Panc1 (cell line): ENCODE measurements at regions not wholly inside any gene's neighbourhood (a gene's known extent, or its start where the extent isn't known, plus 50 kb on each side); places are given as distances from the start of the nearest gene placed in this dataset.

Experiments
- ATAC-seq: fragments of 200-7000 bp; cut with Tn5 transposase; 2 replicates; pipeline ENCODE4 v1.9.1; 2020; ENCODE audit warnings: mild to moderate bottlenecking, moderate library complexity
- BruUV-seq: library from RNA; stranded (reverse); fragments of 400-500 nt; replicated peaks from 2 replicates; lab custom pipeline; 2021; lab: Mats Ljungman, UMichigan
- CTCF ChIA-PET: fragments of 300-600 bp; sonication (Branson Sonifier 250); formaldehyde crosslinking; loops from one replicate; lab custom pipeline; 2022; ENCODE audit warnings: antibody characterized with exemption; lab: Charles Lee
- POLR2A ChIA-PET: fragments of 300-600 bp; sonication (Branson Sonifier 250); formaldehyde crosslinking; loops from one replicate; lab custom pipeline; 2022; ENCODE audit warnings: antibody characterized with exemption; lab: Charles Lee
- DNase-seq: peaks from one replicate; pipeline ENCODE4 v3.0.0-alpha.2; 2010; ENCODE audit warnings: low read depth, low spot score
- H3K27ac ChIP-seq: 2 replicates; pipeline ENCODE4 v1.5.1; 2011; ENCODE audit warnings: mild to moderate bottlenecking, low read length, inconsistent platforms
- H3K27me3 ChIP-seq: fragments of 200-500 bp; sonication (Bioruptor generic); 2 replicates; pipeline ENCODE4 v1.6.0; 2014; ENCODE audit warnings: low read length, inconsistent platforms; ENCODE audit not compliant: control insufficient read depth, insufficient read depth
- H3K36me3 ChIP-seq: fragments of 200-500 bp; sonication (Bioruptor generic); 2 replicates; pipeline ENCODE4 v1.5.1; 2014; ENCODE audit warnings: inconsistent platforms, mild to moderate bottlenecking, low read length, moderate library complexity; ENCODE audit not compliant: control insufficient read depth, insufficient read depth
- H3K4me1 ChIP-seq: 2 replicates; pipeline ENCODE4 v1.5.1; 2011; ENCODE audit warnings: inconsistent platforms, mild to moderate bottlenecking, low read length, moderate library complexity; ENCODE audit not compliant: control insufficient read depth, insufficient read depth
- H3K4me3 ChIP-seq, 2 experiments: 2 replicates each; pipeline ENCODE4 v1.5.1; 2011 to 2012; ENCODE audit warnings: low read depth in 2 of 2, low read length in 2 of 2, mild to moderate bottlenecking in 2 of 2, inconsistent platforms in 1 of 2, moderate library complexity in 1 of 2
- H3K9me3 ChIP-seq: fragments of 200-500 bp; sonication (Bioruptor generic); 2 replicates; pipeline ENCODE4 v1.5.1; 2014; ENCODE audit warnings: low read depth, mild to moderate bottlenecking, inconsistent platforms, low read length, moderate library complexity; ENCODE audit not compliant: control insufficient read depth, insufficient read depth
- POLR2AphosphoS5 ChIP-seq: IDR thresholded peaks from 2 replicates; pipeline ENCODE4 v1.6.1; 2012; ENCODE audit warnings: mild to moderate bottlenecking, low read depth, low read length, moderate library complexity
- REST ChIP-seq, 2 experiments: IDR thresholded peaks; 2 replicates each; pipeline ENCODE4 v1.6.1; 2011 to 2012; ENCODE audit warnings: low read depth in 2 of 2, control low read depth in 1 of 2, low read length in 1 of 2, mild to moderate bottlenecking in 1 of 2, moderate library complexity in 1 of 2; ENCODE audit not compliant: insufficient read depth in 1 of 2
- SIN3A ChIP-seq: IDR thresholded peaks from 2 replicates; pipeline ENCODE4 v1.6.1; 2012; ENCODE audit warnings: low read depth, mild to moderate bottlenecking, low read length, moderate library complexity, borderline replicate concordance; ENCODE audit not compliant: insufficient read depth
- TCF7L2 ChIP-seq: IDR thresholded peaks from 2 replicates; pipeline ENCODE4 v1.6.1; 2011; ENCODE audit warnings: mild to moderate bottlenecking, low read depth, low read length, inconsistent platforms
- in situ Hi-C: cut with HindIII; loops from 2 replicates; pipeline ENCODE4 v1.10.0; 2016; ENCODE audit warnings: low sequenced_read_pairs, low pct_unique_long_range_greater_than_20kb
- intact Hi-C: fragments of 100-400 bp; cut with micrococcal nuclease; formaldehyde crosslinking; loops from one replicate; pipeline ENCODE4 v1.10.0; 2022; ENCODE audit not compliant: unreplicated experiment
- TF ChIP-seq, protein P1 (sequence below): fragments of 450-650 bp; IDR thresholded peaks from 2 replicates; pipeline ENCODE4 v1.5.1; 2017; ENCODE audit warnings: mild to moderate bottlenecking

DNA sequence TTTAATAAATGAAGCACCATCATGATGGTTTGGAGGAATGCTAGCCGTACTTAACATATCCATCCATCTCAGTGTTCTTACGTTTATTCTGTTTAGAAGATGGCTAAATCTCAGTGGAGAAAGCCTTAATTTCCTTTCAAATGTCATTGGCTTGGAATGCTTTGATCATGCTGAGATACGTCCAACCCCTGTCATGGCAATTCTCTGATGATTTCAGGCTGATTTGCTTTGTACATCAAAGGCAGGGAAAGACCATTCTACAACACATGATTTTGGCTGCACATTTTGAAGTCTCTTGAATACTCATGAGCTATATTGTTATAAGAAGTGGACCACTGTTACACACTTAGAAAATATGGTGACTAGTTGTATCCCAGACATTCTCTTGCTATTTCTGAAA is 1048.4 kb downstream of the MAT2B start:
- H3K27ac ChIP-seq: no peak overlapping the region
- no peak for DNase-seq
- intact Hi-C loops (no loop called here), in situ Hi-C loops (no loop called here)
- H3K9me3 ChIP-seq: no peaks in the 10 kb centered on the region
- no peak overlapping the region for H3K4me3 ChIP-seq
- no peak for ATAC-seq
- H3K4me1 ChIP-seq: no peaks in the 10 kb centered on the region
- no TSS peak for BruUV-seq
- no peaks in the 10 kb centered on the region for H3K36me3 ChIP-seq
- ChIA-PET POLR2A (no interaction called here), CTCF (no interaction called here)
- no peaks in the 10 kb centered on the region for H3K27me3 ChIP-seq
- TF ChIP-seq POLR2AphosphoS5 (no peak), SIN3A (no peak), REST (IDR thresholded peaks at IDR 0.05; ENCODE audit: insufficient read depth in 1 of 2, low read depth in 2 of 2, low read length in 1 of 2) (no peak), TCF7L2 (no peak)
- TF ChIP-seq, protein P1, sequence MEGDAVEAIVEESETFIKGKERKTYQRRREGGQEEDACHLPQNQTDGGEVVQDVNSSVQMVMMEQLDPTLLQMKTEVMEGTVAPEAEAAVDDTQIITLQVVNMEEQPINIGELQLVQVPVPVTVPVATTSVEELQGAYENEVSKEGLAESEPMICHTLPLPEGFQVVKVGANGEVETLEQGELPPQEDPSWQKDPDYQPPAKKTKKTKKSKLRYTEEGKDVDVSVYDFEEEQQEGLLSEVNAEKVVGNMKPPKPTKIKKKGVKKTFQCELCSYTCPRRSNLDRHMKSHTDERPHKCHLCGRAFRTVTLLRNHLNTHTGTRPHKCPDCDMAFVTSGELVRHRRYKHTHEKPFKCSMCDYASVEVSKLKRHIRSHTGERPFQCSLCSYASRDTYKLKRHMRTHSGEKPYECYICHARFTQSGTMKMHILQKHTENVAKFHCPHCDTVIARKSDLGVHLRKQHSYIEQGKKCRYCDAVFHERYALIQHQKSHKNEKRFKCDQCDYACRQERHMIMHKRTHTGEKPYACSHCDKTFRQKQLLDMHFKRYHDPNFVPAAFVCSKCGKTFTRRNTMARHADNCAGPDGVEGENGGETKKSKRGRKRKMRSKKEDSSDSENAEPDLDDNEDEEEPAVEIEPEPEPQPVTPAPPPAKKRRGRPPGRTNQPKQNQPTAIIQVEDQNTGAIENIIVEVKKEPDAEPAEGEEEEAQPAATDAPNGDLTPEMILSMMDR: no peak

DNA sequence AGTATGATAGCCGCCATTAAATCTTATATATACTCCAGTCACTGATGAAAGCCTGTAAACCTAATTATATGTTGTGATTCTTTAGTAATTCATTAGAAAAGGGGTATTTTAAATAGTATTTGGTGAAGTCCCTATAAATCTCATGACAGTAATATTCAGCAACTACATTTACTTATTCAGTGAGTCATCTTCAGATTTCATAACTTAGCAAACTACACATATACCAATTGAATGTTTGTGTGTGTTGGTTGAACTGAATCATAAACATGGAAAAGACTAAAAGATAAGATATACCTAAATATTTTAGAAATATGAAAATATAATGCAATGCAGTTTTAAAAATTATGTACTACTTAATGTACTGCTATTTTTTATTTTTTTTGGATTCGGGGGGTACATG is 1050.4 kb downstream of the MAT2B start:
- BruUV-seq: no TSS peak
- ATAC-seq (no peak), DNase-seq (no peak)
- intact Hi-C loops: no loop called here
- CTCF ChIA-PET: no interaction called here
- POLR2A ChIA-PET: no interaction called here
- no peak for TF ChIP-seq REST (IDR thresholded peaks at IDR 0.05; ENCODE audit: insufficient read depth in 1 of 2, low read depth in 2 of 2, low read length in 1 of 2)
- no peak for TF ChIP-seq TCF7L2
- no peak for TF ChIP-seq SIN3A
- TF ChIP-seq, protein P1: no peak
- TF ChIP-seq POLR2AphosphoS5: no peak
- Histone ChIP-seq H3K4me3 (no peak overlapping the region), H3K9me3 (no peaks in the 10 kb centered on the region), H3K36me3 (no peaks in the 10 kb centered on the region), H3K27ac (no peak overlapping the region), H3K27me3 (no peaks in the 10 kb centered on the region), H3K4me1 (no peaks in the 10 kb centered on the region)
- in situ Hi-C loops: no loop called here
